GM18873 (cell line): ENCODE measurements at regions not wholly inside any gene's neighbourhood (a gene's known extent, or its start where the extent isn't known, plus 50 kb on each side); places are given as distances from the start of the nearest gene placed in this dataset.
A peak's percentile ranks its signal among the peaks of the same experiment; 100 is the strongest.
"Not testable (repeated sequence)": the region's sequence is repeated elsewhere in the genome, so short reads cannot be mapped to it uniquely, and the experiment has no call there.

Source experiments
- ATAC-seq: cut with Tn5 transposase; IDR thresholded peaks from one replicate; pipeline ENCODE4 v1.9.1; 2021; ENCODE audit warnings: mild to moderate bottlenecking, moderate library complexity, moderate number of reproducible peaks; ENCODE audit not compliant: unreplicated experiment, low FRiP score

DNA sequence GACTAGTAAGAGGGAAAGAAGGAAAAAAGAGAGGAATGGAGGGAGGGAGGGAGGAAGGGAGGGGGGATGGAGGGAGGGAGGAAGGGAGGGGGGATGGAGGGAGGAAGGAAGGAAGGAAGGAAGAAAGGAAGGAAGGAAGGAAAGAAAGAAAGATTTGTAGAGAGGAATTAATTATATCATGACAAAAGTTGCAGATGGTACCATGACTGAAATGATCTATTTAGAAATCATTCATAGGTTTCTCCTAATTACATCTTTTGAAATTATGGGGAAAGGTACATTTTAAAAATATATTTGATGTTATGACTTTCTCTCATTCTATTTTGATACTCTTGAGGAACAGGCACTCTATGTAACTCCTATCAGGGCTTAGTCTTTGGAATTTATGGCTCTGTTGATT lies 236.2 kb upstream of the BTG1 start:
- no peak for ATAC-seq

GRCh38 chr12:92378682-92379479 lies 233.2 kb upstream of the BTG1 start:
- ATAC-seq = no peak

GRCh38 chr12:92375504-92375903 lies 229.9 kb upstream of the BTG1 start:
- ATAC-seq = not testable (repeated sequence)

GRCh38 chr12:92370828-92371227 lies 225.2 kb upstream of the BTG1 start:
- no peak for ATAC-seq

- ATAC-seq = no peak
Observed at GRCh38 chr12:92369636-92370035, 224.0 kb upstream of the BTG1 start.

GRCh38 chr12:92369056-92369455 lies 223.4 kb upstream of the BTG1 start:
- ATAC-seq = no peak

DNA sequence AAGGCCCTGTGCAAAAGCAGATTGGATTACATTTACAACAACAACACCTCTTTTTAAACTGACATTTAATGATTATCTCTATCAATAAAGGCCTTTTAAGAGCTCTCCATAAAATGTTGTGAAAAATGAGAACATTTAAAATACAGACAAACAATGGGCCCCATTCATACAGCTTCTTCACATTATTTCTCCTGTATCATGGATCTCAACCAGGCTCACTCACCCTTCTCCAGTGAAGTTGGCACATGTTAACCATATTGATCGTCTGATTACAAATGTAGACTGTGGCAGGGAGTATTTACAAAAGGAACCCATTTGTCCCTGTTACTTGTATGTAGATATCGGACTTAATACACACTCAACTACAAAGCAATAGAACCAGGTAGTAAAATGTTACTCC lies 220.2 kb upstream of the BTG1 start:
- no peak for ATAC-seq

- ATAC-seq = no peak
Observed at GRCh38 chr12:92365333-92365732, 219.7 kb upstream of the BTG1 start.

- peak; percentile 55 for ATAC-seq
Observed at GRCh38 chr12:92363295-92364146, 217.9 kb upstream of the BTG1 start.

- peak; percentile 57 for ATAC-seq
Observed at GRCh38 chr12:92362785-92363184, 217.1 kb upstream of the BTG1 start.

GRCh38 chr12:92362126-92362525 lies 216.5 kb upstream of the BTG1 start:
- ATAC-seq = no peak

GRCh38 chr12:92360543-92360942 lies 214.9 kb upstream of the BTG1 start:
- ATAC-seq = no peak

GRCh38 chr12:92359581-92360209 lies 214.0 kb upstream of the BTG1 start:
- no peak for ATAC-seq

DNA sequence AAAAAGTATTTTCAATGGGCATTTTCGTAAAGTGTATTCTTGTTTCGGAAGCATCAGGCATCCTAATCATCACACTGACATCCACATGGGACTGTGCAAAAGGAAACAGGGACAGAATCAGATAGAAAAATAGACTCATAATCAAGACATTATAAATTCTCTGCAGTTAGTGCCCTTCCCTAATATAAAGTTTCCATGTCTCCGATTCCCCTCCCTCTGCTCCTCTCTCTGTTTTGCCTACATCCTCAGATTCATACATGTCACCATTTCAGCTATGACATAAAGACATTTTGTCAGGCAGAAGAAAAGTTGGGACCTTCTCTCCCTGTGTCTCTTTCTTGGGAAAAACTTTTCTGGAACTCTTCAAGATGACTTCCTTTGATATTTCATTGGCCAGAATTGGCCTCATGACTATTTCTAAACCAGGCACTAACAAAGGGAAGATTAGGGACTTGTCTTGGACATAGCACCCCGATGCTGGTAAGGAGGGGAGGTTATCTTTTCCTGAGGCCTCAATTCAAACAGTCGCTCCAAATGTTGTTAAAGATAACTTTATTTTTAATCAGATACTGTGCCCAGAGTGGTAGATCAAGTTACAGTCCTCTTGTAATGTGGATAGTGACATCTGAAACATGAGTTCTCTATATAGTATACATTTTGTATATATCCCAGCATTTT lies 212.1 kb upstream of the BTG1 start:
- ATAC-seq = no peak

- ATAC-seq = no peak
Observed at GRCh38 chr12:92356425-92356824, 210.8 kb upstream of the BTG1 start.

- no peak for ATAC-seq
Observed at GRCh38 chr12:92349635-92350034, 204.0 kb upstream of the BTG1 start.

DNA sequence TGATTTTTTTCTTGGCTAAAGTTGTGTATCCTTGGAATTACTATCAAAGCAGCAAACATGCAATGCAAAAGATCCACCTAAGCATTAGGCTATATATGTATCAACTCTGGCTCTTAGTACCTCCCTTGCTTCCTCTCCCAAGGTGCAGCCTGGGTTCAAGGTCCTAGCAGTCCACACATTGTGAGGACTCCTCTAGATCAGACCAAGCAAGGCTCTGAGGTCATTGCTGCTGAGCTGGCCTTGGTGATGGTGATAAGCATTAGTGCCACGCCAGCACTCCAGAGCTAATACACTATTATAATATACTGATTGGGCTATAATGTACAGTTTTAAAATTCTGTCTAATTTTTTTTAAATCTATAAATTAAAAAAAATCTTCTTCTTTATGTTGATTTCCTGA lies 196.9 kb upstream of the BTG1 start:
- no peak for ATAC-seq

DNA sequence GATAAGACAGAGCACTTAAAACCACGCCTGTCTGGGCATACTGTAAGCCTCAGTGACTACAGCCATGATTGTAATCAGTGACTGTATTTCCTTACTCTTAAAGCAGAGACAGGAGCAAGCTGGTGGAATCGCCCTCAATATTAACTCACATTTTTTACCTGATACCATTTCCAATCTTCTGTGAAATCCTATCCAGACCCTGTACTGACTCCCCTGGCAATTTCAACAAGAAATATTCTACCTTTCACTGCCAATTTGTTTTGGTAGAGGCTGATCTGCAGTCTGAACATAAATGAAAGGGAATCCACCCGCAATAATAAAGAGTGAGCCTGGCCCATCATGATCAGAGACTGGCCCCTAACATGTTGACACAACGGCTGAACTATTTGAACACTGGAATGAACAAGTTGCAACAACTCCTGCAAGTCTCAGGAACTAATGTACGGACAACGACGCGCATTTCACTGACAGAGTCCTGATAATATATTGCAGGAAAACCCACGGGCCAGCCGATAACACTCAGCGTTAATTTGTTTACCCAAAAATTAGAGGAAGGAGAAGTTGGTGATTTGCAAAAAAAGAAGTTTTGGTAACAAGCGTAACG lies 195.5 kb upstream of the BTG1 start:
- no peak for ATAC-seq

DNA sequence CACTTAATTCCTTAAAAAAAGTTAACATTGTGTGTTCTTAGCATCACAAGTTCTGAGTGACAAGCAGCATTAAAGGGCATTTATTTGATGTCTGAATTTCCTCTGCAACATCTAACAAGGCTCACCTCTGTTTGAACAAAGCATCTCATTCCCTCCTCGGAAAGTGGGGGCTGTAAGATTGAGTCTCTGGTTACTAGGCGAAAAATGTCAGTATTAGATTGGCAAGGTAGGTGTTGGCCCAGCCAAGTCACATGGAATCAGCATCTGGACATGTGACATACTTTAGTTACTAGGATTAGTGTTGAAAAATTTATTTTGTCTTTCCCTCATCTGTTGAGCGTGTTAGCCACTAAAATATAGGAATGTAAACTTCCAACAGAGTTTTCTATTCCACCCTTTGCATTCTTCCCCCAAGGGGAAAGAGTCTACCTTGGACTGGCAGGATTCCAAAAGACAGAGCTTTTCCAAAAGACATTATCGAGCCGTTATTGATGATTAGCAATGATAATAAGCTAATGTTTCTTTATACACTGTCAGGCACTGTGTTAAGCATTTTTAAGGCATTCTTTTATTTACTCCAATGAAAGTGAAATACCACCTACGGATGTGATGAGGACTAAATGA lies 194.9 kb upstream of the BTG1 start:
- ATAC-seq = no peak

DNA sequence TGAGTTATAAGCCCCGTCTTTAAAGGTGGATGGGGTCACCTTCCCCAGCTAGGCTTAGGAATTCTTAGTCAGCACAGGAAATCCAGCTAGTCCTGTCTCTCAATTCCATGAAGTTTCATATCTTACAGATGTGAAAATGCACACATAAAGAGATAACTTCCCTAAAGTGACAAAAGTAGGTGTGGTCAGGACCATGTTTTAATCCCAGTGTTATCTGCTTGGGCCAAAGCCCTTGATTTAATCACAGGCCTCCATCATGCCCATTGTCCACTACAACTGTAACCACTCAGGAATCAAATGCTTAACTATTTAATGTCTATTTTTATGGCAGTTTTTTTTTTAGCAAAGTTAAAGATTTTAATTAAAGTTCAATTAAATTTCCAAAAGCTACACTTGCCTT lies 194.4 kb upstream of the BTG1 start:
- no peak for ATAC-seq
